Loucy (cell line): ENCODE measurements at regions not wholly inside any gene's neighbourhood (a gene's known extent, or its start where the extent isn't known, plus 50 kb on each side); places are given as distances from the start of the nearest gene placed in this dataset.

ENCODE experiments used
- EZH2phosphoT487 ChIP-seq: fragments of 200-600 bp; IDR thresholded peaks from 2 replicates; pipeline ENCODE4 v1.6.1; 2018; ENCODE audit warnings: antibody characterized with exemption, mild to moderate bottlenecking, moderate library complexity, borderline replicate concordance
- TF ChIP-seq, protein P1 (sequence below): fragments of 200-600 bp; sonication (generic); conservative IDR thresholded peaks from 2 replicates; pipeline ENCODE4 v1.5.1; 2014; ENCODE audit warnings: mild to moderate bottlenecking, antibody characterized with exemption, low read length

DNA sequence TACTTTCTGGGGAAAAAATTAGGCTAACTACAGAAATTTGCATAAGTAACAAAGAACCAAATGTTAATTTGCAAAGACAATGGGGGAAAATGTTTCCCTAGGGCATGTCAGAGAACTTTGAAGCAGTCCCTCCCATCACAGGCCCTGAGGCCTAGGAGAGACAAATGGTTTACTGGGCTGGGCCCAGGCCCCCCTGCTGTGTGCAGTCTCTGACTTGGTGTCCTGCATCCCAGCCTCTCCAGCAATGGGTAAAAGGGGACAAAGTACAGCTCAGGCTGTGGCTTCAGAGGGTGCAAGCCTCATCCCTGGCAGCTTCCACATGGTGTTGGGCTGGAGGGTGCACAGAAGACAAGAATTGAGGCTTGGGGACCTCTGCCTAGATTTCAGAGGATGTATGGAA, 788.4 kb downstream of the FRK start:
- TF ChIP-seq, protein P1, sequence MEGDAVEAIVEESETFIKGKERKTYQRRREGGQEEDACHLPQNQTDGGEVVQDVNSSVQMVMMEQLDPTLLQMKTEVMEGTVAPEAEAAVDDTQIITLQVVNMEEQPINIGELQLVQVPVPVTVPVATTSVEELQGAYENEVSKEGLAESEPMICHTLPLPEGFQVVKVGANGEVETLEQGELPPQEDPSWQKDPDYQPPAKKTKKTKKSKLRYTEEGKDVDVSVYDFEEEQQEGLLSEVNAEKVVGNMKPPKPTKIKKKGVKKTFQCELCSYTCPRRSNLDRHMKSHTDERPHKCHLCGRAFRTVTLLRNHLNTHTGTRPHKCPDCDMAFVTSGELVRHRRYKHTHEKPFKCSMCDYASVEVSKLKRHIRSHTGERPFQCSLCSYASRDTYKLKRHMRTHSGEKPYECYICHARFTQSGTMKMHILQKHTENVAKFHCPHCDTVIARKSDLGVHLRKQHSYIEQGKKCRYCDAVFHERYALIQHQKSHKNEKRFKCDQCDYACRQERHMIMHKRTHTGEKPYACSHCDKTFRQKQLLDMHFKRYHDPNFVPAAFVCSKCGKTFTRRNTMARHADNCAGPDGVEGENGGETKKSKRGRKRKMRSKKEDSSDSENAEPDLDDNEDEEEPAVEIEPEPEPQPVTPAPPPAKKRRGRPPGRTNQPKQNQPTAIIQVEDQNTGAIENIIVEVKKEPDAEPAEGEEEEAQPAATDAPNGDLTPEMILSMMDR, result no peak
- no peak for TF ChIP-seq EZH2phosphoT487
